ENCODE measurements at regions not wholly inside any gene's neighbourhood (a gene's known extent, or its start where the extent isn't known, plus 50 kb on each side); places are given as distances from the start of the nearest gene placed in this dataset.

GRCh38 chr13:89686171-89686570 is 1661.3 kb upstream of the MIR17HG start:
- in situ Hi-C loops (cut with HindIII; ENCODE audit: low pct_ligation_motif_present, low pct_unique_long_range_greater_than_20kb, low sequenced_read_pairs): no loop called here
- DNase-seq: no peak

GRCh38 chr13:89687066-89687465 is 1660.4 kb upstream of the MIR17HG start:
- in situ Hi-C loops (cut with HindIII; ENCODE audit: low pct_ligation_motif_present, low pct_unique_long_range_greater_than_20kb, low sequenced_read_pairs): no loop called here
- DNase-seq: no peak

GRCh38 chr13:89688918-89689317 is 1658.6 kb upstream of the MIR17HG start:
- in situ Hi-C loops (cut with HindIII; ENCODE audit: low pct_ligation_motif_present, low pct_unique_long_range_greater_than_20kb, low sequenced_read_pairs): no loop called here
- DNase-seq: no peak

- in situ Hi-C loops (cut with HindIII; ENCODE audit: low pct_ligation_motif_present, low pct_unique_long_range_greater_than_20kb, low sequenced_read_pairs): no loop called here
Measured at GRCh38 chr13:89694451-89694850, 1653.0 kb upstream of the MIR17HG start.

GRCh38 chr13:89695343-89696257 is 1651.9 kb upstream of the MIR17HG start:
- in situ Hi-C loops (cut with HindIII; ENCODE audit: low pct_ligation_motif_present, low pct_unique_long_range_greater_than_20kb, low sequenced_read_pairs): no loop called here
- DNase-seq: peak; percentile 62

More at GRCh38 chr13:89694451-89694850, 1653.0 kb upstream of the MIR17HG start:
- no peak for DNase-seq

GRCh38 chr13:89701913-89702312 is 1645.6 kb upstream of the MIR17HG start:
- no peak for DNase-seq
- in situ Hi-C loops (cut with HindIII; ENCODE audit: low pct_ligation_motif_present, low pct_unique_long_range_greater_than_20kb, low sequenced_read_pairs): no loop called here

- in situ Hi-C loops (cut with HindIII; ENCODE audit: low pct_ligation_motif_present, low pct_unique_long_range_greater_than_20kb, low sequenced_read_pairs): no loop called here
- DNase-seq: no peak
Measured at GRCh38 chr13:89704040-89704439, 1643.4 kb upstream of the MIR17HG start.

- no peak for DNase-seq
- in situ Hi-C loops (cut with HindIII; ENCODE audit: low pct_ligation_motif_present, low pct_unique_long_range_greater_than_20kb, low sequenced_read_pairs): no loop called here
Measured at GRCh38 chr13:89708013-89708412, 1639.5 kb upstream of the MIR17HG start.

GRCh38 chr13:89721216-89721615 is 1626.3 kb upstream of the MIR17HG start:
- DNase-seq: no peak
- in situ Hi-C loops (cut with HindIII; ENCODE audit: low pct_ligation_motif_present, low pct_unique_long_range_greater_than_20kb, low sequenced_read_pairs): no loop called here

GRCh38 chr13:89726690-89727435 is 1620.6 kb upstream of the MIR17HG start:
- in situ Hi-C loops (cut with HindIII; ENCODE audit: low pct_ligation_motif_present, low pct_unique_long_range_greater_than_20kb, low sequenced_read_pairs): no loop called here
- DNase-seq: no peak

- DNase-seq: no peak
- in situ Hi-C loops (cut with HindIII; ENCODE audit: low pct_ligation_motif_present, low pct_unique_long_range_greater_than_20kb, low sequenced_read_pairs): no loop called here
Measured at GRCh38 chr13:89733829-89734228, 1613.7 kb upstream of the MIR17HG start.

GRCh38 chr13:89737051-89737450 is 1610.4 kb upstream of the MIR17HG start:
- DNase-seq: no peak
- in situ Hi-C loops (cut with HindIII; ENCODE audit: low pct_ligation_motif_present, low pct_unique_long_range_greater_than_20kb, low sequenced_read_pairs): no loop called here

- DNase-seq: no peak
- in situ Hi-C loops (cut with HindIII; ENCODE audit: low pct_ligation_motif_present, low pct_unique_long_range_greater_than_20kb, low sequenced_read_pairs): no loop called here
Measured at GRCh38 chr13:89738072-89738471, 1609.4 kb upstream of the MIR17HG start.

GRCh38 chr13:89740994-89741685 is 1606.3 kb upstream of the MIR17HG start:
- in situ Hi-C loops (cut with HindIII; ENCODE audit: low pct_ligation_motif_present, low pct_unique_long_range_greater_than_20kb, low sequenced_read_pairs): no loop called here
- no peak for DNase-seq

- no peak for DNase-seq
Measured at GRCh38 chr13:89746554-89746953, 1600.9 kb upstream of the MIR17HG start.

GRCh38 chr13:89748716-89749115 is 1598.8 kb upstream of the MIR17HG start:
- no peak for DNase-seq
- in situ Hi-C loops (cut with HindIII; ENCODE audit: low pct_ligation_motif_present, low pct_unique_long_range_greater_than_20kb, low sequenced_read_pairs): no loop called here

More at GRCh38 chr13:89746554-89746953, 1600.9 kb upstream of the MIR17HG start:
- in situ Hi-C loops (cut with HindIII; ENCODE audit: low pct_ligation_motif_present, low pct_unique_long_range_greater_than_20kb, low sequenced_read_pairs): no loop called here

GRCh38 chr13:89749888-89750287 is 1597.6 kb upstream of the MIR17HG start:
- DNase-seq: no peak
- in situ Hi-C loops (cut with HindIII; ENCODE audit: low pct_ligation_motif_present, low pct_unique_long_range_greater_than_20kb, low sequenced_read_pairs): no loop called here

GRCh38 chr13:89750371-89750770 is 1597.1 kb upstream of the MIR17HG start:
- in situ Hi-C loops (cut with HindIII; ENCODE audit: low pct_ligation_motif_present, low pct_unique_long_range_greater_than_20kb, low sequenced_read_pairs): no loop called here
- no peak for DNase-seq

GRCh38 chr13:89751432-89751930 is 1596.0 kb upstream of the MIR17HG start:
- in situ Hi-C loops (cut with HindIII; ENCODE audit: low pct_ligation_motif_present, low pct_unique_long_range_greater_than_20kb, low sequenced_read_pairs): no loop called here
- no peak for DNase-seq
